Epithelial cell of proximal tubule (primary cell): ENCODE measurements at regions not wholly inside any gene's neighbourhood (a gene's known extent, or its start where the extent isn't known, plus 50 kb on each side); places are given as distances from the start of the nearest gene placed in this dataset.

ENCODE experiments used
- DNase-seq: peaks from one replicate; pipeline ENCODE4 v3.0.0-alpha.2; 2011; ENCODE audit warnings: low read depth
- H3K4me3 ChIP-seq: 2 replicates; pipeline ENCODE4 v1.5.1; 2011; ENCODE audit warnings: low read depth, mild to moderate bottlenecking, low read length
- TF ChIP-seq, protein P1 (sequence below): conservative IDR thresholded peaks from 2 replicates; pipeline ENCODE4 v1.5.1; 2012; ENCODE audit warnings: low read depth, mild to moderate bottlenecking, low read length

- no peak overlapping the region for H3K4me3 ChIP-seq
- DNase-seq = peak; percentile 90
- TF ChIP-seq, protein P1, sequence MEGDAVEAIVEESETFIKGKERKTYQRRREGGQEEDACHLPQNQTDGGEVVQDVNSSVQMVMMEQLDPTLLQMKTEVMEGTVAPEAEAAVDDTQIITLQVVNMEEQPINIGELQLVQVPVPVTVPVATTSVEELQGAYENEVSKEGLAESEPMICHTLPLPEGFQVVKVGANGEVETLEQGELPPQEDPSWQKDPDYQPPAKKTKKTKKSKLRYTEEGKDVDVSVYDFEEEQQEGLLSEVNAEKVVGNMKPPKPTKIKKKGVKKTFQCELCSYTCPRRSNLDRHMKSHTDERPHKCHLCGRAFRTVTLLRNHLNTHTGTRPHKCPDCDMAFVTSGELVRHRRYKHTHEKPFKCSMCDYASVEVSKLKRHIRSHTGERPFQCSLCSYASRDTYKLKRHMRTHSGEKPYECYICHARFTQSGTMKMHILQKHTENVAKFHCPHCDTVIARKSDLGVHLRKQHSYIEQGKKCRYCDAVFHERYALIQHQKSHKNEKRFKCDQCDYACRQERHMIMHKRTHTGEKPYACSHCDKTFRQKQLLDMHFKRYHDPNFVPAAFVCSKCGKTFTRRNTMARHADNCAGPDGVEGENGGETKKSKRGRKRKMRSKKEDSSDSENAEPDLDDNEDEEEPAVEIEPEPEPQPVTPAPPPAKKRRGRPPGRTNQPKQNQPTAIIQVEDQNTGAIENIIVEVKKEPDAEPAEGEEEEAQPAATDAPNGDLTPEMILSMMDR = no peak
These were observed 53.0 kb upstream of the DAPP1 start for GRCh38 chr4:99763635-99764101.

DNA sequence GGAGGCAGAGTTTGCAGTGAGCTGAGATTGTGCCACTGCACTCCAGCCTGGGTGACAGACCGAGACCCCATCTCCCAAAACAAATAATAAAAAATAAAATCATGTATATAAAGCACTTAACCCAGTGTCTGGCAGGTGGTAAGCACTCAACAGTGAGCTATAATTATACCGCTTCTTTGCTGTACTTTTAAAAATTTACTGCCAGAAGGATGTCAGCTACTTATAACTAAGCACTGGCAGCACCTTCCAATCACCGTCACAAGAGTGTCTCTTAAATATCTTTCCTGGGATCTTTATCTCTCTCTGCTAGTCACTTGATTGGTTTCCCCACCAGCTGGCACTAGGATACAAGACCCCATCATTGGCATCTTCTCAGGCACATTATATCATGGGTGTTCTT, 53.9 kb upstream of the DAPP1 start:
- no peak overlapping the region for H3K4me3 ChIP-seq
- TF ChIP-seq, protein P1 = no peak

GRCh38 chr4:99759988-99760387, 56.6 kb upstream of the DAPP1 start:
- TF ChIP-seq, protein P1 = no peak

More for the DNA sequence above, 53.9 kb upstream of the DAPP1 start:
- DNase-seq = no peak

GRCh38 chr4:99759346-99759984, 57.2 kb upstream of the DAPP1 start:
- TF ChIP-seq, protein P1 = no peak
- DNase-seq = no peak
- no peak overlapping the region for H3K4me3 ChIP-seq

More at GRCh38 chr4:99759988-99760387, 56.6 kb upstream of the DAPP1 start:
- no peak overlapping the region for H3K4me3 ChIP-seq
- DNase-seq = no peak

GRCh38 chr4:99755223-99755944, 61.2 kb upstream of the DAPP1 start:
- TF ChIP-seq, protein P1 = no peak
- DNase-seq = no peak
- H3K4me3 ChIP-seq = no peak overlapping the region

DNA sequence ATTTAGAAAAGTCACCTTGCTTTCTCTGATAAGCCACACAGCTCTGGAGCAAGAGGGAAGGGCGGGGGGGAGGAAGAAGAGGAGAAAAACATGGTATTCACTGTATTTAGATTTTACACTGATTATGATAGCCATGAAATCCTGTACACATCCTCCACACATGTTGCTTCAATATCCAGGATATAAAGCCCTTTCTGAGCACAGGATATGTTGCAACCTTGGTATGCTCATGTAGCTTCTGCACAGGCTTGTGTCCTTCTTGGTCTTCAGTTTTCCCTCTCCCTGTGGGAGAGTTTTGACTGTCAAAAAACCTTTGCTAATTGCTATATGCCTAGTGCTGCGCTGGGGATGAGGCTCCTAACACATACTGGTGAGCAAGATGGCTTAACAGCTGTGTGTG, 61.9 kb upstream of the DAPP1 start:
- DNase-seq = no peak
- no peak overlapping the region for H3K4me3 ChIP-seq
- TF ChIP-seq, protein P1 = no peak
